NB4 (cell line): ENCODE measurements at regions not wholly inside any gene's neighbourhood (a gene's known extent, or its start where the extent isn't known, plus 50 kb on each side); places are given as distances from the start of the nearest gene placed in this dataset.

Experiments used
- DNase-seq: peaks from one replicate; pipeline ENCODE4 v3.0.0; 2010; ENCODE audit warnings: low read depth
- H3K4me3 ChIP-seq: one replicate; pipeline ENCODE4 v1.5.1; 2011; ENCODE audit warnings: mild to moderate bottlenecking, low read depth, low read length, moderate library complexity
- CTCF ChIP-seq: IDR thresholded peaks from one replicate; pipeline ENCODE4 v1.5.1; 2012; ENCODE audit warnings: low read depth, low read length
- MYC ChIP-seq: IDR thresholded peaks from 2 replicates; pipeline ENCODE4 v1.6.1; 2011; ENCODE audit warnings: low read depth, low read length
- POLR2A ChIP-seq: IDR thresholded peaks from 2 replicates; pipeline ENCODE4 v1.6.1; 2011; ENCODE audit warnings: mild to moderate bottlenecking; ENCODE audit not compliant: insufficient read length; ENCODE audit errors: extremely low read depth
- TF ChIP-seq, protein P1 (sequence below): IDR thresholded peaks from 2 replicates; pipeline ENCODE4 v1.6.1; 2011; ENCODE audit warnings: low read depth, low read length

- TF ChIP-seq, protein P1, sequence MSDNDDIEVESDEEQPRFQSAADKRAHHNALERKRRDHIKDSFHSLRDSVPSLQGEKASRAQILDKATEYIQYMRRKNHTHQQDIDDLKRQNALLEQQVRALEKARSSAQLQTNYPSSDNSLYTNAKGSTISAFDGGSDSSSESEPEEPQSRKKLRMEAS, result no peak
- TF ChIP-seq MYC, result no peak
- no peak overlapping the region for H3K4me3 ChIP-seq
- no peak for DNase-seq
These were observed 1950.0 kb upstream of the IGFBP7 start for GRCh38 chr4:59060002-59060846.

DNA sequence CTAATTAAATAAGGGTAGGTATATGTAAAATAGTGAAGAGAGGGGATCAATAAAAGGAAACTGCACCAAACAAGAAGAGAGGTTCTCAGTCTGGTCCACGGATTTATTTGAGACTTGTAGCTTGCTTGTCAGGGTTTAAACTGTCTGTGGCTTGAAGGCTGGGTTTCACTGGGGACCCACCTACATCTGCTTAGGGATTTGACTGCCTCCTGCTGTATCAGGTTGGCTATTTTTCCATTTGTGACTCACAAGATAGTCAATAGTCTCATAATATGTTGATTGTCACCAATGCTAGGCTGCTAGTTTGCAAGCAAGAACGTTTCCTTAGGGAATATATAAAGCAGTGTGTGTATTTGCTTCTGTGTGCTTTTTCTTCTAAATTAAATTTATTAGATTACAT, 1950.7 kb upstream of the IGFBP7 start:
- H3K4me3 ChIP-seq, result no peak overlapping the region
- TF ChIP-seq POLR2A (no peak), MYC (no peak), CTCF (no peak)
- TF ChIP-seq, protein P1, result no peak
- no peak for DNase-seq

DNA sequence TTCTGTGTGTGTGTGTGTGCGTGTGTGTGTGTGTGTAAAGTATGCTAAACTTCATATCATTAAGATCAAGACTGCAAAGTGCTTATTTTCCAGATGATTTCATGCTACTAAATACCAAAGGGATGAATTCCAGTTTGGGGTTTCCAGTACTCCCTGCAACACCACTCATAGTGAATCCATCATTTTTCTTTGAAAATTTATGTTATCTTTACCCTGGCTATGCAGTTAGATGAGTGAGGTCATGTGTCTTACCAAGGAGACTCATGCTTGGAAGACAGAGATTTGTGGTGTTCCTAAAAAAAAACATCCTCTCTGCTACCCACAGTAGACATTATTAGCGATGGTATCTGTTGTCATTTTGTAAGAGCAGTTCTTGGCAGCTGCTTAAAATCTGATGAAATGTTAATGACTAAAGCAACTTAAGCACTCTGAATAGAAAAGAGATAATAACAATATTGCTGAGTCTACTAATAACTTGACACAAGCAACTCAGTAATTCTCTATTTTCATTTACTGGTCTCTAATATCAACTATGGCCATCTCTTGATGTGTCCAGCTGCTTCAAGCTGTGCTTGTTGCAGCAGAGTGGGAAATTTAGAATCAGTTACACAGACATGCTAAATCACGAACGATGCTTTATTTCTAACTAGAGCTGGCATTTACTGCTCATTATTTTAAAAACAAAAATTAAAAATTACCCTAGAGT, 1953.0 kb upstream of the IGFBP7 start:
- no peak overlapping the region for H3K4me3 ChIP-seq
- TF ChIP-seq MYC, result no peak
- TF ChIP-seq POLR2A, result no peak
- TF ChIP-seq, protein P1, result no peak
- TF ChIP-seq CTCF, result no peak
- no peak for DNase-seq

DNA sequence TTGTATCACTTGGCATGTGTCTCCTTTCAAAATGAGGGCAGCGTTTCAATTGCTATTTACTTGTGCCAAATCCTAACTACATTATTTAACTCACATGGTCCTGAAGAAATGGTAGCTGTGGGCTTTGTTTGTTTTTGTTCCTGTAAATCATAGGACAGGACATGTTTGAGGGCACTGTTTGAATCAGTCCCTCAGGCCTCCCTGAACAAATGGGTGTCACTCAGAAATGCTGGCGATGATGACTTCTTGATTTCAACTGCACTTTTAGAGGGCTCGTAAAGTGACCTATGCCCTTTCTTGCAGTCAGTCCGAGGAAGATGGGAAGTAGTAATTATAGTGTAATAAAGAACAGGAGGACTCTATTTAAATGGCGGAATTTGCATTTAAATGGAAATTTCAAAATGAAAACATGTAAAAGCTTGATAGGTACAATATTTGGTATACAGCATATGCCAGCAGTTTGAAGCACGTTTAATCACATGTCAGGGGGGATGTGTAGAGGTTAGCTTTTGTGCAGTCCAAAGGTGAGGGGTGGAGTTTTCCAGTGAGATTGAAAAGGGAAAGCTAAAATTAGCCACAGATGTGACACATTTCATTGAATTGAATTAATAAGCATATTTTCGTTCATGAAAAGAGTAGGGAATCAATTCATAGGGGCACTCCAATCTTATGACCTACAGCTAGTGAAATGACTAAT, 1958.7 kb upstream of the IGFBP7 start:
- no peak for DNase-seq
- no peak overlapping the region for H3K4me3 ChIP-seq
- TF ChIP-seq, protein P1, result no peak
- TF ChIP-seq POLR2A, result no peak
- no peak for TF ChIP-seq MYC
- no peak for TF ChIP-seq CTCF

- TF ChIP-seq MYC, result no peak
- TF ChIP-seq POLR2A, result no peak
- TF ChIP-seq, protein P1, result no peak
- TF ChIP-seq CTCF, result no peak
- no peak overlapping the region for H3K4me3 ChIP-seq
- DNase-seq, result no peak
These were observed 1976.2 kb upstream of the IGFBP7 start for GRCh38 chr4:59086410-59086809.
